ENCODE measurements at regions not wholly inside any gene's neighbourhood (a gene's known extent, or its start where the extent isn't known, plus 50 kb on each side); places are given as distances from the start of the nearest gene placed in this dataset.

DNA sequence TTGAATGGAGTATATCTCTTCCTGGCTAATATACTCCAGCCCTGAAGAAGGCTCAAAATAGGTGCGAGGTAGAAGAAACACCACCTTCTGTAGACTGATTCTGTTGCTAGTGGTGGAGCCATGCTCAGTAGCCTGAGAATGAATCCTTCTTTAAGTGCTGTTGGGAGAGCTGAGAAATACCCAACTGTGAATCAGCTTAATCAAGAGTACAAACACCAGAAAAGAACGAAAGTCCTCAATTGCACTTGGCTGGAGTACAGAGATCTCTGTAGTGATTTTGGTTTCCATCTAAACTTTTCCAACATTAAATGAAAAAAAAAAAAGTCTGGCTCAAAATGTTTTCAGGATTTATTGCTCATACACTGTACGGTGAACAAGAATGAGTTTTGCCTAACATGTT is 619.1 kb downstream of the METTL15 start:
- no peaks in the 10 kb centered on the region for H3K79me2 ChIP-seq (ENCODE audit: control insufficient read depth, low read length)
- H3K36me3 ChIP-seq (ENCODE audit: control insufficient read depth, low read length) = no peaks in the 10 kb centered on the region
- H3K4me1 ChIP-seq (ENCODE audit: control insufficient read depth, low read length) = no peaks in the 10 kb centered on the region
- H3F3A ChIP-seq (ENCODE audit: control insufficient read depth, insufficient read depth) = no peaks in the 10 kb centered on the region
- no peaks in the 10 kb centered on the region for H3K9me3 ChIP-seq (ENCODE audit: control insufficient read depth, insufficient read depth, low read length)
- H3K9me2 ChIP-seq (replicated peaks; ENCODE audit: control insufficient read depth, low read length) = no peaks in the 10 kb centered on the region
- H3K27me3 ChIP-seq (ENCODE audit: control insufficient read depth, low read length) = no peaks in the 10 kb centered on the region
- TF ChIP-seq EZH2phosphoT487 (IDR thresholded peaks at IDR 0.05; ENCODE audit: borderline replicate concordance, low read length) = no peak
- TF ChIP-seq, protein P1, sequence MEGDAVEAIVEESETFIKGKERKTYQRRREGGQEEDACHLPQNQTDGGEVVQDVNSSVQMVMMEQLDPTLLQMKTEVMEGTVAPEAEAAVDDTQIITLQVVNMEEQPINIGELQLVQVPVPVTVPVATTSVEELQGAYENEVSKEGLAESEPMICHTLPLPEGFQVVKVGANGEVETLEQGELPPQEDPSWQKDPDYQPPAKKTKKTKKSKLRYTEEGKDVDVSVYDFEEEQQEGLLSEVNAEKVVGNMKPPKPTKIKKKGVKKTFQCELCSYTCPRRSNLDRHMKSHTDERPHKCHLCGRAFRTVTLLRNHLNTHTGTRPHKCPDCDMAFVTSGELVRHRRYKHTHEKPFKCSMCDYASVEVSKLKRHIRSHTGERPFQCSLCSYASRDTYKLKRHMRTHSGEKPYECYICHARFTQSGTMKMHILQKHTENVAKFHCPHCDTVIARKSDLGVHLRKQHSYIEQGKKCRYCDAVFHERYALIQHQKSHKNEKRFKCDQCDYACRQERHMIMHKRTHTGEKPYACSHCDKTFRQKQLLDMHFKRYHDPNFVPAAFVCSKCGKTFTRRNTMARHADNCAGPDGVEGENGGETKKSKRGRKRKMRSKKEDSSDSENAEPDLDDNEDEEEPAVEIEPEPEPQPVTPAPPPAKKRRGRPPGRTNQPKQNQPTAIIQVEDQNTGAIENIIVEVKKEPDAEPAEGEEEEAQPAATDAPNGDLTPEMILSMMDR (IDR thresholded peaks at IDR 0.05; ENCODE audit: low read depth, low read length, poor library complexity, severe bottlenecking) = no peak
- H3K27ac ChIP-seq (ENCODE audit: low read depth, low read length) = no peak overlapping the region
- H3K4me3 ChIP-seq (ENCODE audit: low read length) = no peak overlapping the region
- H4K20me1 ChIP-seq (ENCODE audit: control insufficient read depth, insufficient read depth, low read depth, low read length) = no peaks in the 10 kb centered on the region
- no peak overlapping the region for H3K4me2 ChIP-seq (ENCODE audit: low read length)

DNA sequence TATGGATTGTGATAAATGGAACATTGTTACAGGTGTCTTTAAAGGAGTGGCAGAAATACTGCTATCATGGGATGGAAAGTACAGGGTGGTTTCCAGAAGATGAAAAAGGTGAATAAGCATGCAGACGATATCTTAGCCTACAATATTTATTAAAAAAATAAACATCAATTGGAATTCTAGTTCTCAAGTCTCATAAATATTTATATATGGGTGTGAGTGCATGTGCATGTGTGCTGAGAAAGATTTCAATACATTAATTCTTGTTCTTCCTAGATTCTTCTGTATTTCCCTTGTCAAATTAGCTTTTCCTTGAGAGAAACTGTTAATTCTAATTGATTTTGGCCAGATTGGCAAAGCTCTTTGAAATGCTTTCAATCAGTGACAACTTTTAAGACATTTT is 618.2 kb downstream of the METTL15 start:
- H3K27me3 ChIP-seq (ENCODE audit: control insufficient read depth, low read length) = no peaks in the 10 kb centered on the region
- H3K4me2 ChIP-seq (ENCODE audit: low read length) = no peak overlapping the region
- H3K9me3 ChIP-seq (ENCODE audit: control insufficient read depth, insufficient read depth, low read length) = no peaks in the 10 kb centered on the region
- no peak for TF ChIP-seq EZH2phosphoT487 (IDR thresholded peaks at IDR 0.05; ENCODE audit: borderline replicate concordance, low read length)
- TF ChIP-seq, protein P1 (IDR thresholded peaks at IDR 0.05; ENCODE audit: low read depth, low read length, poor library complexity, severe bottlenecking) = no peak
- H4K20me1 ChIP-seq (ENCODE audit: control insufficient read depth, insufficient read depth, low read depth, low read length) = no peaks in the 10 kb centered on the region
- H3K27ac ChIP-seq (ENCODE audit: low read depth, low read length) = no peak overlapping the region
- H3K36me3 ChIP-seq (ENCODE audit: control insufficient read depth, low read length) = no peaks in the 10 kb centered on the region
- H3K9me2 ChIP-seq (replicated peaks; ENCODE audit: control insufficient read depth, low read length) = no peaks in the 10 kb centered on the region
- no peaks in the 10 kb centered on the region for H3K4me1 ChIP-seq (ENCODE audit: control insufficient read depth, low read length)
- H3F3A ChIP-seq (ENCODE audit: control insufficient read depth, insufficient read depth) = no peaks in the 10 kb centered on the region
- no peak overlapping the region for H3K4me3 ChIP-seq (ENCODE audit: low read length)
- no peaks in the 10 kb centered on the region for H3K79me2 ChIP-seq (ENCODE audit: control insufficient read depth, low read length)

- Histone ChIP-seq H3K4me2 (ENCODE audit: low read length) (no peak overlapping the region), H3K79me2 (ENCODE audit: control insufficient read depth, low read length) (no peaks in the 10 kb centered on the region)
Observed at GRCh38 chr11:28715726-28716125, 607.5 kb downstream of the METTL15 start.

More at GRCh38 chr11:28715726-28716125, 607.5 kb downstream of the METTL15 start:
- Histone ChIP-seq H3K9me2 (replicated peaks; ENCODE audit: control insufficient read depth, low read length) (no peaks in the 10 kb centered on the region; the same call in 1 of the 2 replicates), H4K20me1 (ENCODE audit: control insufficient read depth, insufficient read depth, low read depth, low read length) (no peaks in the 10 kb centered on the region), H3K27ac (ENCODE audit: low read depth, low read length) (no peak overlapping the region), H3F3A (ENCODE audit: control insufficient read depth, insufficient read depth) (no peaks in the 10 kb centered on the region), H3K36me3 (ENCODE audit: control insufficient read depth, low read length) (no peaks in the 10 kb centered on the region), H3K9me3 (ENCODE audit: control insufficient read depth, insufficient read depth, low read length) (no peaks in the 10 kb centered on the region), H3K4me3 (ENCODE audit: low read length) (no peak overlapping the region), H3K4me1 (ENCODE audit: control insufficient read depth, low read length) (no peaks in the 10 kb centered on the region), H3K27me3 (ENCODE audit: control insufficient read depth, low read length) (no peaks in the 10 kb centered on the region)
- TF ChIP-seq EZH2phosphoT487 (IDR thresholded peaks at IDR 0.05; ENCODE audit: borderline replicate concordance, low read length) = no peak
- TF ChIP-seq, protein P1 (IDR thresholded peaks at IDR 0.05; ENCODE audit: low read depth, low read length, poor library complexity, severe bottlenecking) = no peak

All from DOHH2 (cell line).